GM13977 (cell line): ENCODE measurements at regions not wholly inside any gene's neighbourhood (a gene's known extent, or its start where the extent isn't known, plus 50 kb on each side); places are given as distances from the start of the nearest gene placed in this dataset.

Experiments used
- DNase-seq: peaks from one replicate; pipeline ENCODE4 v3.0.0; 2012; ENCODE audit warnings: low spot score
- CTCF ChIP-seq: IDR thresholded peaks from 2 replicates; pipeline ENCODE4 v1.5.1; 2012; ENCODE audit warnings: mild to moderate bottlenecking, control low read depth; ENCODE audit not compliant: insufficient read depth; ENCODE audit errors: extremely low read depth, missing control alignments
- in situ Hi-C: fragments of 300-500 bp; cut with MboI; formaldehyde crosslinking; loops from one replicate; pipeline ENCODE4 v1.12.0; 2022; ENCODE audit warnings: low sequenced_read_pairs, low pct_unique_long_range_greater_than_20kb, mixed read lengths, inconsistent platforms; ENCODE audit not compliant: unreplicated experiment

- DNase-seq = no peak
- in situ Hi-C loops = no loop called here
- no peak for TF ChIP-seq CTCF
Observed at GRCh38 chr10:23604613-23605012, 165.7 kb downstream of the OTUD1 start.

- DNase-seq = no peak
- TF ChIP-seq CTCF = no peak
- in situ Hi-C loops = no loop called here
Observed at GRCh38 chr10:23606456-23606855, 167.6 kb downstream of the OTUD1 start.

- TF ChIP-seq CTCF = no peak
- no peak for DNase-seq
- in situ Hi-C loops = no loop called here
Observed at GRCh38 chr10:23608926-23609325, 170.1 kb downstream of the OTUD1 start.

GRCh38 chr10:23610626-23611307, 171.9 kb downstream of the OTUD1 start:
- in situ Hi-C loops = no loop called here

GRCh38 chr10:23611308-23612029, 172.6 kb downstream of the OTUD1 start:
- no peak for DNase-seq
- no peak for TF ChIP-seq CTCF
- in situ Hi-C loops = no loop called here

More at GRCh38 chr10:23610626-23611307, 171.9 kb downstream of the OTUD1 start:
- no peak for DNase-seq
- TF ChIP-seq CTCF = no peak

GRCh38 chr10:23613900-23614299, 175.0 kb downstream of the OTUD1 start:
- TF ChIP-seq CTCF = no peak
- DNase-seq = no peak
- in situ Hi-C loops = no loop called here
